ENCODE measurements at regions not wholly inside any gene's neighbourhood (a gene's known extent, or its start where the extent isn't known, plus 50 kb on each side); places are given as distances from the start of the nearest gene placed in this dataset.

- intact Hi-C loops (cut with DNase I; ENCODE audit: low total_unique reads): no loop called here
- H3K4me3 ChIP-seq (ENCODE audit: low read depth, poor library complexity, severe bottlenecking): no peak overlapping the region
- TF ChIP-seq POLR2A (IDR thresholded peaks at IDR 0.05) (no peak), CTCF (IDR thresholded peaks at IDR 0.05) (no peak)
- DNase-seq (ENCODE audit: low spot score in 2 of 2): no peak
- WGBS, 2 donors: 64 to 88% methylated on average over 2 of the region's 2 CpGs
Measured at GRCh38 chr22:22071455-22071854, 88.9 kb upstream of the TOP3B start.

- intact Hi-C loops (cut with DNase I; ENCODE audit: low total_unique reads): no loop called here
- H3K4me3 ChIP-seq (ENCODE audit: low read depth, poor library complexity, severe bottlenecking): no peak overlapping the region
- DNase-seq (ENCODE audit: low spot score in 2 of 2): no peak
- TF ChIP-seq POLR2A (IDR thresholded peaks at IDR 0.05) (no peak), CTCF (IDR thresholded peaks at IDR 0.05) (no peak)
- WGBS, 2 donors: 42 to 63% methylated on average over 2 of the region's 2 CpGs
Measured at GRCh38 chr22:22070371-22070824, 87.8 kb upstream of the TOP3B start.

GRCh38 chr22:22069450-22070370 lies 87.1 kb upstream of the TOP3B start:
- 78 to 79% methylated on average over 6 of the region's 6 CpGs for WGBS, 2 donors
- TF ChIP-seq POLR2A (IDR thresholded peaks at IDR 0.05): no peak
- no peak for TF ChIP-seq CTCF (IDR thresholded peaks at IDR 0.05)
- no peak for DNase-seq (ENCODE audit: low spot score in 2 of 2)
- intact Hi-C loops (cut with DNase I; ENCODE audit: low total_unique reads): no loop called here
- no peak overlapping the region for H3K4me3 ChIP-seq (ENCODE audit: low read depth, poor library complexity, severe bottlenecking)

GRCh38 chr22:22068657-22069056 lies 86.1 kb upstream of the TOP3B start:
- H3K4me3 ChIP-seq (ENCODE audit: low read depth, poor library complexity, severe bottlenecking): no peak overlapping the region
- TF ChIP-seq CTCF (IDR thresholded peaks at IDR 0.05) (no peak), POLR2A (IDR thresholded peaks at IDR 0.05) (no peak)
- no peak for DNase-seq (ENCODE audit: low spot score in 2 of 2)
- intact Hi-C loops (cut with DNase I; ENCODE audit: low total_unique reads): no loop called here
- WGBS, 2 donors: 81 to 84% methylated on average over 2 of the region's 2 CpGs

GRCh38 chr22:22068025-22068424 lies 85.4 kb upstream of the TOP3B start:
- 83 to 91% methylated on average over 2 of the region's 2 CpGs for WGBS, 2 donors
- no peak for TF ChIP-seq CTCF (IDR thresholded peaks at IDR 0.05)
- TF ChIP-seq POLR2A (IDR thresholded peaks at IDR 0.05): no peak
- H3K4me3 ChIP-seq (ENCODE audit: low read depth, poor library complexity, severe bottlenecking): no peak overlapping the region
- DNase-seq (ENCODE audit: low spot score in 2 of 2): no peak
- intact Hi-C loops (cut with DNase I; ENCODE audit: low total_unique reads): no loop called here

All from lower leg skin (tissue), 4 donors.